ENCODE measurements at regions not wholly inside any gene's neighbourhood (a gene's known extent, or its start where the extent isn't known, plus 50 kb on each side); places are given as distances from the start of the nearest gene placed in this dataset.

DNA sequence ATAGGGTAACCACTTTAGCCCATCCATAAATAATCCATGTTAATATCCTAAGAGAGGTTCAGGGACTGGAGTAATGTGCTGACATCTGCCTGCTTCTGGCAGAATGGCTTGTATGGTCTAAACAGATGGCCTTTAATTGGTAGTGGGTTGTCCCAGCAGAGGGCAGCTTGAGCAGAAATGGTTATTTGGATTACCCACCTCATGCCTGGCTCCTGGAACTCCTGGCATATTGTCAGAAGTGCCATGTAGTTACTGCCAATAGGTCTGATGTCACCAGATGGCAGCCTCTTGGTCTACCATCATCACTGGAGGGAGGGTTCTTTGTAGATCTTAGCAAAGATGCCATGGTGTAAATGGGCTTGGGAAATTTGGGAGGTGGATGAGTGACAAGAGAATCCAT, 157.5 kb upstream of the SOX9 start:
- DNase-seq (ENCODE audit: low read depth, low spot score) (no peak), FAIRE-seq (no peak)
- Histone ChIP-seq H3K27me3 (ENCODE audit: control insufficient read depth, extremely low read depth, insufficient read depth, low read length) (no peaks in the 10 kb centered on the region), H3K9me3 (ENCODE audit: control insufficient read depth, low read depth, low read length) (no peaks in the 10 kb centered on the region), H3K79me2 (ENCODE audit: control insufficient read depth, insufficient read depth, low read length) (no peaks in the 10 kb centered on the region), H3K4me3 (ENCODE audit: control insufficient read depth in 2 of 3, extremely low read depth in 1 of 3, insufficient read depth in 2 of 3, low read depth in 1 of 3, low read length in 3 of 3) (no peak overlapping the region), H4K20me1 (ENCODE audit: control insufficient read depth, extremely low read depth, insufficient read depth, low read length) (no peaks in the 10 kb centered on the region), H3K4me2 (ENCODE audit: control insufficient read depth, extremely low read depth, insufficient read depth, low read depth, low read length) (no peak overlapping the region), H3K36me3 (ENCODE audit: control insufficient read depth in 2 of 2, extremely low read depth in 1 of 2, insufficient read depth in 2 of 2, low read length in 2 of 2) (no peaks in the 10 kb centered on the region), H3K9me1 (ENCODE audit: control insufficient read depth, extremely low read depth, insufficient read depth, low read length) (no peaks in the 10 kb centered on the region), H3K27ac (ENCODE audit: control insufficient read depth, insufficient read depth, low read length) (no peak overlapping the region), H3K4me1 (ENCODE audit: control insufficient read depth, extremely low read depth, insufficient read depth, low read length) (no peaks in the 10 kb centered on the region), H2AFZ (ENCODE audit: control insufficient read depth, low read length) (no peak overlapping the region), H3K9ac (ENCODE audit: control insufficient read depth, extremely low read depth, insufficient read depth, low read length) (no peak overlapping the region)
- TF ChIP-seq EZH2 (IDR thresholded peaks at IDR 0.05; ENCODE audit: low read length) (no peak), CTCF (optimal IDR thresholded peaks at IDR 0.05 in 1 of 3, IDR thresholded peaks at IDR 0.05 in 1 of 3, conservative IDR thresholded peaks at IDR 0.05 in 1 of 3; ENCODE audit: extremely low read depth in 1 of 3, insufficient read depth in 2 of 3, low read length in 3 of 3) (no peak)
- dilution Hi-C loops (cut with MboI; ENCODE audit: extremely low pct_ligation_motif_present, low sequenced_read_pairs) = no loop called here

GRCh38 chr17:71963791-71964190, 157.0 kb upstream of the SOX9 start:
- Histone ChIP-seq H3K9me1 (ENCODE audit: control insufficient read depth, extremely low read depth, insufficient read depth, low read length) (no peaks in the 10 kb centered on the region), H3K79me2 (ENCODE audit: control insufficient read depth, insufficient read depth, low read length) (no peaks in the 10 kb centered on the region), H3K27me3 (ENCODE audit: control insufficient read depth, extremely low read depth, insufficient read depth, low read length) (no peaks in the 10 kb centered on the region), H3K27ac (ENCODE audit: control insufficient read depth, insufficient read depth, low read length) (no peak overlapping the region), H3K9me3 (ENCODE audit: control insufficient read depth, low read depth, low read length) (no peaks in the 10 kb centered on the region), H3K9ac (ENCODE audit: control insufficient read depth, extremely low read depth, insufficient read depth, low read length) (no peak overlapping the region), H3K36me3 (ENCODE audit: control insufficient read depth in 2 of 2, extremely low read depth in 1 of 2, insufficient read depth in 2 of 2, low read length in 2 of 2) (no peaks in the 10 kb centered on the region), H4K20me1 (ENCODE audit: control insufficient read depth, extremely low read depth, insufficient read depth, low read length) (no peaks in the 10 kb centered on the region), H2AFZ (ENCODE audit: control insufficient read depth, low read length) (no peak overlapping the region), H3K4me2 (ENCODE audit: control insufficient read depth, extremely low read depth, insufficient read depth, low read depth, low read length) (no peak overlapping the region), H3K4me3 (ENCODE audit: control insufficient read depth in 2 of 3, extremely low read depth in 1 of 3, insufficient read depth in 2 of 3, low read depth in 1 of 3, low read length in 3 of 3) (no peak overlapping the region), H3K4me1 (ENCODE audit: control insufficient read depth, extremely low read depth, insufficient read depth, low read length) (no peaks in the 10 kb centered on the region)
- dilution Hi-C loops (cut with MboI; ENCODE audit: extremely low pct_ligation_motif_present, low sequenced_read_pairs) = no loop called here
- DNase-seq (ENCODE audit: low read depth, low spot score) = no peak
- FAIRE-seq = no peak
- TF ChIP-seq EZH2 (IDR thresholded peaks at IDR 0.05; ENCODE audit: low read length) = no peak
- TF ChIP-seq CTCF (optimal IDR thresholded peaks at IDR 0.05 in 1 of 3, IDR thresholded peaks at IDR 0.05 in 1 of 3, conservative IDR thresholded peaks at IDR 0.05 in 1 of 3; ENCODE audit: extremely low read depth in 1 of 3, insufficient read depth in 2 of 3, low read length in 3 of 3) = no peak

Data from keratinocyte (primary cell).